PC-3 (cell line): ENCODE measurements at regions not wholly inside any gene's neighbourhood (a gene's known extent, or its start where the extent isn't known, plus 50 kb on each side); places are given as distances from the start of the nearest gene placed in this dataset.

Experiments used
- ATAC-seq: fragments of 200-7000 bp; cut with Tn5 transposase; 2 replicates; pipeline ENCODE4 v1.9.1; 2020; ENCODE audit warnings: mild to moderate bottlenecking, moderate library complexity
- BruUV-seq: library from RNA; stranded (reverse); fragments of 400-500 nt; replicated peaks from 2 replicates; lab custom pipeline; 2021; lab: Mats Ljungman, UMichigan
- CTCF ChIA-PET: fragments of 300-600 bp; sonication (Branson Sonifier 250); formaldehyde crosslinking; loops from one replicate; lab custom pipeline; 2022; ENCODE audit warnings: antibody characterized with exemption; lab: Charles Lee
- POLR2A ChIA-PET: fragments of 300-600 bp; sonication (Branson Sonifier 250); formaldehyde crosslinking; loops from one replicate; lab custom pipeline; 2022; ENCODE audit warnings: antibody characterized with exemption; ENCODE audit not compliant: unreplicated experiment; lab: Charles Lee
- DNase-seq: peaks from one replicate; pipeline ENCODE4 v3.0.0-alpha.2; 2015
- H2AFZ ChIP-seq: fragments of 300-600 bp; sonication (generic); 2 replicates; pipeline ENCODE4 v1.6.0; 2016; ENCODE audit warnings: antibody characterized with exemption, low read length
- H3F3A ChIP-seq: fragments of 300-600 bp; sonication (generic); one replicate; pipeline ENCODE4 v1.6.0; 2017; ENCODE audit warnings: antibody characterized with exemption, low read length, control low read depth, mild to moderate bottlenecking; ENCODE audit not compliant: unreplicated experiment
- H3K27ac ChIP-seq: fragments of 300-600 bp; sonication (generic); 2 replicates; pipeline ENCODE4 v1.5.1; 2016; ENCODE audit warnings: mild to moderate bottlenecking, low read length
- H3K27me3 ChIP-seq: fragments of 300-600 bp; sonication (generic); 2 replicates; pipeline ENCODE4 v1.6.1; 2016; ENCODE audit warnings: low read length, mixed read lengths
- H3K36me3 ChIP-seq: fragments of 300-600 bp; sonication (generic); 2 replicates; pipeline ENCODE4 v1.6.1; 2016; ENCODE audit warnings: low read depth, mixed run types, low read length, mixed read lengths
- H3K4me1 ChIP-seq: fragments of 300-600 bp; sonication (generic); 2 replicates; pipeline ENCODE4 v1.5.1; 2016; ENCODE audit warnings: low read length; ENCODE audit not compliant: insufficient read depth
- H3K4me2 ChIP-seq: fragments of 300-600 bp; sonication (generic); 2 replicates; pipeline ENCODE4 v1.6.0; 2016; ENCODE audit warnings: low read length
- H3K4me3 ChIP-seq: fragments of 300-600 bp; sonication (generic); 2 replicates; pipeline ENCODE4 v1.5.1; 2016; ENCODE audit warnings: mild to moderate bottlenecking, low read length, mixed read lengths
- H3K79me2 ChIP-seq: fragments of 300-600 bp; sonication (generic); 2 replicates; pipeline ENCODE4 v1.6.1; 2017; ENCODE audit warnings: low read length, mixed read lengths
- H3K9ac ChIP-seq: fragments of 300-600 bp; sonication (generic); 2 replicates; pipeline ENCODE4 v1.6.0; 2016; ENCODE audit warnings: mild to moderate bottlenecking, low read length
- H3K9me2 ChIP-seq: fragments of 300-600 bp; sonication (generic); replicated peaks from 2 replicates; pipeline ENCODE4 v1.6.1; 2016; ENCODE audit warnings: mixed run types, low read length, mixed read lengths
- H3K9me3 ChIP-seq: fragments of 300-600 bp; sonication (generic); 2 replicates; pipeline ENCODE4 v1.6.1; 2016; ENCODE audit warnings: low read length, mixed read lengths
- H4K20me1 ChIP-seq: fragments of 300-600 bp; sonication (generic); 2 replicates; pipeline ENCODE4 v1.6.1; 2016; ENCODE audit warnings: low read length, mixed read lengths
- CTCF ChIP-seq: fragments of 300-600 bp; sonication (generic); conservative IDR thresholded peaks from 2 replicates; pipeline ENCODE4 v1.5.1; 2017; ENCODE audit warnings: antibody characterized with exemption, low read depth, mild to moderate bottlenecking, low read length
- EZH2 ChIP-seq: fragments of 300-600 bp; sonication (generic); IDR thresholded peaks from one replicate; pipeline ENCODE4 v1.6.1; 2017; ENCODE audit warnings: antibody characterized with exemption, mild to moderate bottlenecking, low read length; ENCODE audit not compliant: unreplicated experiment
- EZH2phosphoT487 ChIP-seq: fragments of 300-600 bp; sonication (generic); IDR thresholded peaks from 2 replicates; pipeline ENCODE4 v1.6.1; 2018; ENCODE audit warnings: mild to moderate bottlenecking, antibody characterized with exemption, low read length, borderline replicate concordance
- intact Hi-C: fragments of 100-400 bp; cut with micrococcal nuclease; formaldehyde crosslinking; loops from 2 replicates; pipeline ENCODE4 v1.9.0; 2023

GRCh38 chr1:4171480-4172450 lies 271.7 kb upstream of the C1orf174 start:
- H3F3A ChIP-seq: no peaks in the 10 kb centered on the region
- no peak overlapping the region for H3K4me2 ChIP-seq
- H3K9me3 ChIP-seq: no peaks in the 10 kb centered on the region
- no peak for TF ChIP-seq EZH2phosphoT487
- no peak for TF ChIP-seq CTCF
- TF ChIP-seq EZH2: no peak
- no peaks in the 10 kb centered on the region for H3K4me1 ChIP-seq
- H4K20me1 ChIP-seq: no peaks in the 10 kb centered on the region
- ChIA-PET CTCF (no interaction called here), POLR2A (no interaction called here)
- no peaks in the 10 kb centered on the region for H3K9me2 ChIP-seq
- no peak overlapping the region for H3K4me3 ChIP-seq
- H3K79me2 ChIP-seq: no peaks in the 10 kb centered on the region
- intact Hi-C loops: no loop called here
- no TSS peak for BruUV-seq
- no peaks in the 10 kb centered on the region for H3K36me3 ChIP-seq
- no peak for DNase-seq
- H2AFZ ChIP-seq: no peak overlapping the region
- no peak for ATAC-seq
- no peak overlapping the region for H3K9ac ChIP-seq
- peaks cover 80% of the 10 kb centered on the region for H3K27me3 ChIP-seq
- H3K27ac ChIP-seq: no peak overlapping the region

GRCh38 chr1:4172644-4173599 lies 272.9 kb upstream of the C1orf174 start:
- Histone ChIP-seq H3K9me3 (no peaks in the 10 kb centered on the region), H3K4me1 (no peaks in the 10 kb centered on the region), H3K4me2 (no peak overlapping the region), H3K4me3 (no peak overlapping the region), H4K20me1 (no peaks in the 10 kb centered on the region), H3F3A (no peaks in the 10 kb centered on the region), H3K27ac (no peak overlapping the region), H3K9ac (no peak overlapping the region), H2AFZ (no peak overlapping the region), H3K36me3 (no peaks in the 10 kb centered on the region), H3K27me3 (peaks cover 69% of the 10 kb centered on the region), H3K79me2 (no peaks in the 10 kb centered on the region), H3K9me2 (no peaks in the 10 kb centered on the region)
- TF ChIP-seq EZH2phosphoT487: no peak
- TF ChIP-seq EZH2: no peak
- no peak for TF ChIP-seq CTCF
- DNase-seq: peak; percentile 10
- ChIA-PET CTCF (no interaction called here), POLR2A (no interaction called here)
- intact Hi-C loops: no loop called here
- no TSS peak for BruUV-seq
- peak; percentile 20; the same call in 1 of the 2 replicates for ATAC-seq
